Calu3 (cell line): ENCODE measurements at regions not wholly inside any gene's neighbourhood (a gene's known extent, or its start where the extent isn't known, plus 50 kb on each side); places are given as distances from the start of the nearest gene placed in this dataset.

ENCODE experiments used
- BruUV-seq: library from RNA; stranded (reverse); fragments of 400-500 nt; replicated peaks from 2 replicates; lab custom pipeline; 2021; lab: Mats Ljungman, UMichigan
- CTCF ChIA-PET: fragments of 300-600 bp; sonication (Branson Sonifier 250); formaldehyde crosslinking; loops from one replicate; lab custom pipeline; 2022; ENCODE audit warnings: antibody characterized with exemption; lab: Charles Lee
- DNase-seq: peaks from one replicate; pipeline ENCODE4 v3.0.0; 2022
- H3K27ac Mint-ChIP-seq: one replicate; pipeline ENCODE4 v1.8.0; 2022; ENCODE audit warnings: mixed read lengths; ENCODE audit not compliant: unreplicated experiment
- H3K27me3 Mint-ChIP-seq: one replicate; pipeline ENCODE4 v1.8.0; 2022; ENCODE audit warnings: mixed read lengths; ENCODE audit not compliant: unreplicated experiment
- H3K36me3 Mint-ChIP-seq: one replicate; pipeline ENCODE4 v1.8.0; 2022; ENCODE audit warnings: mild to moderate bottlenecking, moderate library complexity, mixed read lengths; ENCODE audit not compliant: insufficient read depth, unreplicated experiment
- H3K4me1 Mint-ChIP-seq: one replicate; pipeline ENCODE4 v1.8.0; 2022; ENCODE audit warnings: mild to moderate bottlenecking, low read depth, mixed read lengths; ENCODE audit not compliant: unreplicated experiment
- H3K4me3 Mint-ChIP-seq: one replicate; pipeline ENCODE4 v1.8.0; 2022; ENCODE audit warnings: mild to moderate bottlenecking, low read depth, moderate library complexity, mixed read lengths; ENCODE audit not compliant: unreplicated experiment
- H3K9me3 Mint-ChIP-seq: one replicate; pipeline ENCODE4 v1.8.0; 2022; ENCODE audit warnings: low read depth, mixed read lengths; ENCODE audit not compliant: unreplicated experiment
- intact Hi-C: fragments of 100-400 bp; cut with micrococcal nuclease; formaldehyde crosslinking; loops from one replicate; pipeline ENCODE4 v1.10.0; 2022; ENCODE audit not compliant: unreplicated experiment
- TF ChIP-seq, protein P1 (sequence below): fragments of 200-600 bp; IDR thresholded peaks from one replicate; pipeline ENCODE4 v1.8.0; 2022; ENCODE audit warnings: antibody characterized with exemption; ENCODE audit not compliant: unreplicated experiment

DNA sequence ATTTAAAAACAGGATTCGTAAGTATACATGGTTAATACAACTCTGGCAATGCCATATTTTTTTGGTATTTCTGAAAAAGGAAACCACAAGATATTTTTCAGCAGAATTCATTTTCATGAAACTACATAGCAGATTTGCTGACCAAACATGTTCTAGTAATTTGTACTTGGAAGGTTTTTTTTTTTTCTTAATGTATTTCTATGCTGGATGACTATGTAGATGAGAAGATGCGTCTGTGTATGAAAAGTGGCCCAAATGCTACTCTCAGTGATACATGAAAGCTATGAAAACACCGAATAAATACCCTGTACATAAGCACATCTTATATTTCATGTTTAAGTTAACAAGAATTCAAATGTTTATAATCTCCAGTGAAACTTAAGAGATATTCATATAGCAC is 400.9 kb upstream of the CYLC2 start:
- Mint-ChIP-seq H3K4me3 (no peak overlapping the region), H3K9me3 (no peaks in the 10 kb centered on the region), H3K4me1 (no peaks in the 10 kb centered on the region), H3K27ac (no peak overlapping the region), H3K36me3 (no peaks in the 10 kb centered on the region), H3K27me3 (no peaks in the 10 kb centered on the region)
- DNase-seq, result no peak
- intact Hi-C loops, result no loop called here
- CTCF ChIA-PET, result no interaction called here
- TF ChIP-seq, protein P1, sequence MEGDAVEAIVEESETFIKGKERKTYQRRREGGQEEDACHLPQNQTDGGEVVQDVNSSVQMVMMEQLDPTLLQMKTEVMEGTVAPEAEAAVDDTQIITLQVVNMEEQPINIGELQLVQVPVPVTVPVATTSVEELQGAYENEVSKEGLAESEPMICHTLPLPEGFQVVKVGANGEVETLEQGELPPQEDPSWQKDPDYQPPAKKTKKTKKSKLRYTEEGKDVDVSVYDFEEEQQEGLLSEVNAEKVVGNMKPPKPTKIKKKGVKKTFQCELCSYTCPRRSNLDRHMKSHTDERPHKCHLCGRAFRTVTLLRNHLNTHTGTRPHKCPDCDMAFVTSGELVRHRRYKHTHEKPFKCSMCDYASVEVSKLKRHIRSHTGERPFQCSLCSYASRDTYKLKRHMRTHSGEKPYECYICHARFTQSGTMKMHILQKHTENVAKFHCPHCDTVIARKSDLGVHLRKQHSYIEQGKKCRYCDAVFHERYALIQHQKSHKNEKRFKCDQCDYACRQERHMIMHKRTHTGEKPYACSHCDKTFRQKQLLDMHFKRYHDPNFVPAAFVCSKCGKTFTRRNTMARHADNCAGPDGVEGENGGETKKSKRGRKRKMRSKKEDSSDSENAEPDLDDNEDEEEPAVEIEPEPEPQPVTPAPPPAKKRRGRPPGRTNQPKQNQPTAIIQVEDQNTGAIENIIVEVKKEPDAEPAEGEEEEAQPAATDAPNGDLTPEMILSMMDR, result no peak
- no TSS peak for BruUV-seq

GRCh38 chr9:102587281-102587680 is 407.9 kb upstream of the CYLC2 start:
- H3K36me3 Mint-ChIP-seq, result no peaks in the 10 kb centered on the region
- BruUV-seq, result no TSS peak
- CTCF ChIA-PET, result no interaction called here
- no peak overlapping the region for H3K27ac Mint-ChIP-seq
- intact Hi-C loops, result no loop called here
- DNase-seq, result no peak
- no peaks in the 10 kb centered on the region for H3K27me3 Mint-ChIP-seq
- no peaks in the 10 kb centered on the region for H3K4me1 Mint-ChIP-seq
- no peaks in the 10 kb centered on the region for H3K9me3 Mint-ChIP-seq
- TF ChIP-seq, protein P1, result no peak
- H3K4me3 Mint-ChIP-seq, result no peak overlapping the region

DNA sequence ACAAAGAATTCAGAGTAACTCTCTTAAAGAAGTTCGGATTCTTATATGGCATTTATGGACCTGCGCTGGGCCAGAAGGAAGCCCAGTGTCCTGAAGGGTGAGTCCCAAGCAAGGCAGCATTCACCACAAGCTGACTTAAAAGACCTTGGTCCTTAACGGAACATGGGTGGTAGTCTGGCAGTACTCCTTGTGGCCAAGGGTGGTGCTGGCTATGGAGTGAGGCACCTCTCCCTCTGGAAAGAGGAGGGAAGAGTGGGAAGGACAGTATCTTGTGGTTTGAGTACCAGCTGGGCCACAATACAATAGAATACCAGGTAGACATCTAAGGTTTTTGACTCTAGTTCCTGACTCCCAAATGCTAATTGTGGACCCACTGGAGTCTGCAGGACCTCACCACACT is 425.7 kb upstream of the CYLC2 start:
- Mint-ChIP-seq H3K36me3 (no peaks in the 10 kb centered on the region), H3K27me3 (no peaks in the 10 kb centered on the region), H3K27ac (no peak overlapping the region), H3K4me1 (no peaks in the 10 kb centered on the region), H3K4me3 (no peak overlapping the region), H3K9me3 (no peaks in the 10 kb centered on the region)
- no TSS peak for BruUV-seq
- DNase-seq, result no peak
- intact Hi-C loops, result no loop called here
- CTCF ChIA-PET, result no interaction called here
- TF ChIP-seq, protein P1, result no peak

GRCh38 chr9:102551346-102551745 is 443.8 kb upstream of the CYLC2 start:
- no peaks in the 10 kb centered on the region for H3K27me3 Mint-ChIP-seq
- TF ChIP-seq, protein P1, result no peak
- no peak for DNase-seq
- H3K4me1 Mint-ChIP-seq, result no peaks in the 10 kb centered on the region
- intact Hi-C loops, result no loop called here
- no peaks in the 10 kb centered on the region for H3K36me3 Mint-ChIP-seq
- no peak overlapping the region for H3K27ac Mint-ChIP-seq
- no peak overlapping the region for H3K4me3 Mint-ChIP-seq
- peaks cover 2% of the 10 kb centered on the region for H3K9me3 Mint-ChIP-seq
- CTCF ChIA-PET, result no interaction called here
- BruUV-seq, result no TSS peak

DNA sequence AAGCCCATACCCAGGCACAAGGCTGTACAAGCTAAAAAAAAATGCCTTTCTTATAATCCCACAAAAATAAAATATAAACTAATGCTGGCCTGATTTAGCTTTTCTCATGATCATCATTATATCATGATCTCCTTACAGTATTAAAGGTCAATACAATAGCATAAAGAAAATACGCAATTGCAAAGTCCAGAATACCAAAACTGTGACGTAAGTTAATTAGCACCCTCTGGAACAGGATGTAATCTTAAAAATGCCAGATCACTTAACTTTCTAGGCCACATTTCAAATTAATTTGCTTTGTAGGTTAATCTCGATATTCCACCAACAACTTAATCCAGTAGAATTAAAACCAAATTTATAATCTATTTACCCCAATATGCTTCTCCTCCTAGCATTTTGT is 444.2 kb upstream of the CYLC2 start:
- H3K27me3 Mint-ChIP-seq, result no peaks in the 10 kb centered on the region
- intact Hi-C loops, result no loop called here
- TF ChIP-seq, protein P1, result no peak
- CTCF ChIA-PET, result no interaction called here
- no peaks in the 10 kb centered on the region for H3K4me1 Mint-ChIP-seq
- H3K36me3 Mint-ChIP-seq, result no peaks in the 10 kb centered on the region
- H3K4me3 Mint-ChIP-seq, result no peak overlapping the region
- no peak for DNase-seq
- no TSS peak for BruUV-seq
- H3K9me3 Mint-ChIP-seq, result peaks cover 2% of the 10 kb centered on the region
- H3K27ac Mint-ChIP-seq, result no peak overlapping the region
